ENCODE measurements at regions not wholly inside any gene's neighbourhood (a gene's known extent, or its start where the extent isn't known, plus 50 kb on each side); places are given as distances from the start of the nearest gene placed in this dataset.

GRCh38 chr13:83453723-83454122 lies 428.6 kb downstream of the SLITRK1 start:
- no peak for TF ChIP-seq KLF8 (tag by site-specific recombination; IDR thresholded peaks at IDR 0.05)
- no peak for TF ChIP-seq ZNF585B (tag by site-specific recombination; IDR thresholded peaks at IDR 0.05)
- no peak for TF ChIP-seq YY2 (tag by site-specific recombination; IDR thresholded peaks at IDR 0.05)

DNA sequence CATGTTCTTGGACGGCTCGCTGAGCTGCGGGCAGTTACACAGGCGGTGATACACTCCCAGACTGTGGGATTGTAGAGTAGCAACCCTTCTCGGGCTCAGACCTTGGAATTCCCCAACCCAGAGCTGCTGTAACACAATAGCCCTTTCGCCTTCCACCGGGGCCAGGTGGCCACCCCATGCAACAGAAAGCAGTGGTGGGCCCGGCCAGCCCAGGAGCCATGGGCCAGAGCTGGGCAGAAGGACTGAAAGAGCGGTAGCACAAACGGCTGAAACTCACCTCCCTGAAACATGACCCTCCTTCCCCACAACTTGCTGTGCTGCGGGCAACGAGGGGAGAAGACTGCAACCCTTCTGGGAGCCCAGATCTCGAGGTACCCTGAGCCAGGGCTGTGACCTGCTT lies 429.0 kb downstream of the SLITRK1 start:
- Histone ChIP-seq H3K4me1 (ENCODE audit: control insufficient read depth, insufficient read depth, low read length) (no peaks in the 10 kb centered on the region), H3K36me3 (ENCODE audit: control insufficient read depth in 2 of 2, insufficient read depth in 1 of 2, low read length in 2 of 2) (no peaks in the 10 kb centered on the region), H3K27ac (ENCODE audit: extremely low read depth, low read depth, low read length) (no peak overlapping the region), H3K4me3 (ENCODE audit: low read depth, low read length) (no peak overlapping the region), H3K9me3 (ENCODE audit: control insufficient read depth, insufficient read depth, low read depth, low read length) (no peaks in the 10 kb centered on the region)
- TF ChIP-seq ZNF341 (tag by site-specific recombination; IDR thresholded peaks at IDR 0.05; ENCODE audit: low read depth) (no peak), ZNF645 (tag by site-specific recombination; IDR thresholded peaks at IDR 0.05) (no peak), ZNF274 (IDR thresholded peaks at IDR 0.05; ENCODE audit: low read length) (no peak), ZNF274 (tag by site-specific recombination; IDR thresholded peaks at IDR 0.05; ENCODE audit: borderline replicate concordance) (no peak), ZNF202 (tag by site-specific recombination; IDR thresholded peaks at IDR 0.05; ENCODE audit: borderline replicate concordance) (no peak), ZNF114 (tag by site-specific recombination; IDR thresholded peaks at IDR 0.05) (no peak), ZNF214 (tag by site-specific recombination; IDR thresholded peaks at IDR 0.05; ENCODE audit: borderline replicate concordance) (no peak), ZNF660 (tag by site-specific recombination; IDR thresholded peaks at IDR 0.05) (no peak), HOXA7 (CRISPR knock-in tag; IDR thresholded peaks at IDR 0.05; ENCODE audit: borderline replicate concordance) (no peak), TRIM28 (IDR thresholded peaks at IDR 0.05; ENCODE audit: borderline replicate concordance, low read length) (no peak), TCF7L2 (IDR thresholded peaks at IDR 0.05; ENCODE audit: borderline replicate concordance, low read depth, low read length) (no peak), REPIN1 (tag by site-specific recombination; IDR thresholded peaks at IDR 0.05; ENCODE audit: low read depth) (no peak), ZNF311 (tag by site-specific recombination; IDR thresholded peaks at IDR 0.05; ENCODE audit: borderline replicate concordance) (no peak), ZNF544 (tag by site-specific recombination; IDR thresholded peaks at IDR 0.05) (no peak), ZNF169 (tag by site-specific recombination; IDR thresholded peaks at IDR 0.05) (no peak), ZNF24 (tag by site-specific recombination; IDR thresholded peaks at IDR 0.05) (no peak)
- TF ChIP-seq, protein P1, sequence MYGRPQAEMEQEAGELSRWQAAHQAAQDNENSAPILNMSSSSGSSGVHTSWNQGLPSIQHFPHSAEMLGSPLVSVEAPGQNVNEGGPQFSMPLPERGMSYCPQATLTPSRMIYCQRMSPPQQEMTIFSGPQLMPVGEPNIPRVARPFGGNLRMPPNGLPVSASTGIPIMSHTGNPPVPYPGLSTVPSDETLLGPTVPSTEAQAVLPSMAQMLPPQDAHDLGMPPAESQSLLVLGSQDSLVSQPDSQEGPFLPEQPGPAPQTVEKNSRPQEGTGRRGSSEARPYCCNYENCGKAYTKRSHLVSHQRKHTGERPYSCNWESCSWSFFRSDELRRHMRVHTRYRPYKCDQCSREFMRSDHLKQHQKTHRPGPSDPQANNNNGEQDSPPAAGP (tag by site-specific recombination; IDR thresholded peaks at IDR 0.05) = no peak
- TF ChIP-seq, protein P2, sequence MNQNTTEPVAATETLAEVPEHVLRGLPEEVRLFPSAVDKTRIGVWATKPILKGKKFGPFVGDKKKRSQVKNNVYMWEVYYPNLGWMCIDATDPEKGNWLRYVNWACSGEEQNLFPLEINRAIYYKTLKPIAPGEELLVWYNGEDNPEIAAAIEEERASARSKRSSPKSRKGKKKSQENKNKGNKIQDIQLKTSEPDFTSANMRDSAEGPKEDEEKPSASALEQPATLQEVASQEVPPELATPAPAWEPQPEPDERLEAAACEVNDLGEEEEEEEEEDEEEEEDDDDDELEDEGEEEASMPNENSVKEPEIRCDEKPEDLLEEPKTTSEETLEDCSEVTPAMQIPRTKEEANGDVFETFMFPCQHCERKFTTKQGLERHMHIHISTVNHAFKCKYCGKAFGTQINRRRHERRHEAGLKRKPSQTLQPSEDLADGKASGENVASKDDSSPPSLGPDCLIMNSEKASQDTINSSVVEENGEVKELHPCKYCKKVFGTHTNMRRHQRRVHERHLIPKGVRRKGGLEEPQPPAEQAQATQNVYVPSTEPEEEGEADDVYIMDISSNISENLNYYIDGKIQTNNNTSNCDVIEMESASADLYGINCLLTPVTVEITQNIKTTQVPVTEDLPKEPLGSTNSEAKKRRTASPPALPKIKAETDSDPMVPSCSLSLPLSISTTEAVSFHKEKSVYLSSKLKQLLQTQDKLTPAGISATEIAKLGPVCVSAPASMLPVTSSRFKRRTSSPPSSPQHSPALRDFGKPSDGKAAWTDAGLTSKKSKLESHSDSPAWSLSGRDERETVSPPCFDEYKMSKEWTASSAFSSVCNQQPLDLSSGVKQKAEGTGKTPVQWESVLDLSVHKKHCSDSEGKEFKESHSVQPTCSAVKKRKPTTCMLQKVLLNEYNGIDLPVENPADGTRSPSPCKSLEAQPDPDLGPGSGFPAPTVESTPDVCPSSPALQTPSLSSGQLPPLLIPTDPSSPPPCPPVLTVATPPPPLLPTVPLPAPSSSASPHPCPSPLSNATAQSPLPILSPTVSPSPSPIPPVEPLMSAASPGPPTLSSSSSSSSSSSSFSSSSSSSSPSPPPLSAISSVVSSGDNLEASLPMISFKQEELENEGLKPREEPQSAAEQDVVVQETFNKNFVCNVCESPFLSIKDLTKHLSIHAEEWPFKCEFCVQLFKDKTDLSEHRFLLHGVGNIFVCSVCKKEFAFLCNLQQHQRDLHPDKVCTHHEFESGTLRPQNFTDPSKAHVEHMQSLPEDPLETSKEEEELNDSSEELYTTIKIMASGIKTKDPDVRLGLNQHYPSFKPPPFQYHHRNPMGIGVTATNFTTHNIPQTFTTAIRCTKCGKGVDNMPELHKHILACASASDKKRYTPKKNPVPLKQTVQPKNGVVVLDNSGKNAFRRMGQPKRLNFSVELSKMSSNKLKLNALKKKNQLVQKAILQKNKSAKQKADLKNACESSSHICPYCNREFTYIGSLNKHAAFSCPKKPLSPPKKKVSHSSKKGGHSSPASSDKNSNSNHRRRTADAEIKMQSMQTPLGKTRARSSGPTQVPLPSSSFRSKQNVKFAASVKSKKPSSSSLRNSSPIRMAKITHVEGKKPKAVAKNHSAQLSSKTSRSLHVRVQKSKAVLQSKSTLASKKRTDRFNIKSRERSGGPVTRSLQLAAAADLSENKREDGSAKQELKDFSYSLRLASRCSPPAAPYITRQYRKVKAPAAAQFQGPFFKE (tag by site-specific recombination; IDR thresholded peaks at IDR 0.05; ENCODE audit: borderline replicate concordance) = no peak
- ChIA-PET POLR2A (no interaction called here), CTCF (interaction anchor here (0.6 kb wide), 1 partner anchor 86 kb away, joined by 4 read pairs; no protein-coding TSS in a partner anchor)

More at GRCh38 chr13:83453723-83454122, 428.6 kb downstream of the SLITRK1 start:
- Histone ChIP-seq H3K4me3 (ENCODE audit: low read depth, low read length) (no peak overlapping the region), H3K36me3 (ENCODE audit: control insufficient read depth in 2 of 2, insufficient read depth in 1 of 2, low read length in 2 of 2) (no peaks in the 10 kb centered on the region), H3K4me1 (ENCODE audit: control insufficient read depth, insufficient read depth, low read length) (no peaks in the 10 kb centered on the region), H3K27ac (ENCODE audit: extremely low read depth, low read depth, low read length) (no peak overlapping the region), H3K9me3 (ENCODE audit: control insufficient read depth, insufficient read depth, low read depth, low read length) (no peaks in the 10 kb centered on the region)
- CTCF ChIA-PET = interaction anchor here (0.6 kb wide), 1 partner anchor 87 kb away, joined by 4 read pairs; no protein-coding TSS in a partner anchor
- POLR2A ChIA-PET = no interaction called here
